B cell (primary cell): ENCODE measurements at regions not wholly inside any gene's neighbourhood (a gene's known extent, or its start where the extent isn't known, plus 50 kb on each side); places are given as distances from the start of the nearest gene placed in this dataset.

Experiments used
- ATAC-seq: fragments of 200-7000 bp; cut with Tn5 transposase; one replicate; pipeline ENCODE4 v1.10.0; 2021; ENCODE audit warnings: low read depth, mild to moderate bottlenecking, moderate number of reproducible peaks, moderate library complexity
- CTCF ChIA-PET: fragments of 350-600 bp; sonication (Branson Sonifier 250); formaldehyde crosslinking; loops from one replicate; lab custom pipeline; 2021; ENCODE audit warnings: antibody characterized with exemption, inconsistent platforms; lab: Charles Lee
- POLR2A ChIA-PET: fragments of 350-600 bp; sonication (Branson Sonifier 250); formaldehyde crosslinking; loops from one replicate; lab custom pipeline; 2021; ENCODE audit warnings: antibody characterized with exemption; lab: Charles Lee
- DNase-seq: peaks from one replicate; pipeline ENCODE4 v3.0.0; 2013
- H2AFZ ChIP-seq: 2 replicates; pipeline ENCODE4 v1.6.1; 2012; ENCODE audit warnings: mild to moderate bottlenecking, low read depth, low read length; ENCODE audit not compliant: insufficient read depth, poor library complexity, severe bottlenecking
- H3K27ac ChIP-seq, 2 donors: 1 replicate in 1 of 2; 2 replicates in 1 of 2; pipeline ENCODE4 v1.5.1; 2012 to 2013; ENCODE audit warnings: low read length in 2 of 2, mild to moderate bottlenecking in 2 of 2, moderate library complexity in 1 of 2
- H3K27me3 ChIP-seq, 4 experiments: fragments of 200-600 bp in 1 of 4; sonication (generic) in 1 of 4; replicated peaks in 1 of 4; 1 replicate in 2 of 4; 2 replicates in 2 of 4; pipeline versions ENCODE4 v1.6.1 to v1.7.0; 2013 to 2016; ENCODE audit warnings: low read length in 3 of 4, mild to moderate bottlenecking in 2 of 4, mixed read lengths in 1 of 4, moderate library complexity in 1 of 4; ENCODE audit not compliant: insufficient read depth in 4 of 4, control insufficient read depth in 3 of 4; ENCODE audit errors: control extremely low read depth in 1 of 4
- H3K36me3 ChIP-seq, 2 experiments: replicated peaks in 1 of 2; 1 replicate in 1 of 2; 2 replicates in 1 of 2; pipeline versions ENCODE4 v1.6.1 to v1.7.1; 2013; ENCODE audit warnings: low read length in 1 of 2; ENCODE audit not compliant: insufficient read depth in 2 of 2, control insufficient read depth in 1 of 2; ENCODE audit errors: control extremely low read depth in 1 of 2, extremely low read depth in 1 of 2
- H3K4me1 ChIP-seq, 2 donors: fragments of 200-600 bp in 1 of 2; sonication (generic) in 1 of 2; 1 replicate in 1 of 2; 2 replicates in 1 of 2; pipeline versions ENCODE4 v1.5.1 to v1.6.1; 2013 to 2017; ENCODE audit warnings: low read length in 2 of 2; ENCODE audit not compliant: control insufficient read depth in 2 of 2, insufficient read depth in 2 of 2
- H3K4me2 ChIP-seq: replicated peaks from 2 replicates; pipeline ENCODE3; 2012; ENCODE audit warnings: mild to moderate bottlenecking, low read depth, low read length; ENCODE audit not compliant: poor library complexity, severe bottlenecking
- H3K4me3 ChIP-seq, 5 experiments: fragments of 200-600 bp in 1 of 5; sonication (generic) in 1 of 5; 1 replicate in 3 of 5; 2 replicates in 2 of 5; pipeline versions ENCODE4 v1.5.1 to v1.7.0; 2011 to 2016; ENCODE audit warnings: low read length in 4 of 5, mild to moderate bottlenecking in 4 of 5, low read depth in 2 of 5, control low read depth in 1 of 5, moderate library complexity in 1 of 5; ENCODE audit not compliant: insufficient read depth in 1 of 5; ENCODE audit errors: control extremely low read depth in 1 of 5, extremely low read depth in 1 of 5
- H3K79me2 ChIP-seq: fragments of 200-600 bp; sonication (generic); one replicate; pipeline ENCODE4 v1.6.0; 2016; ENCODE audit warnings: low read length; ENCODE audit not compliant: control insufficient read depth, insufficient read depth
- H3K9ac ChIP-seq: fragments of 200-600 bp; sonication (generic); 2 replicates; pipeline ENCODE4 v1.6.1; 2017; ENCODE audit warnings: mild to moderate bottlenecking, low read length, moderate library complexity
- H3K9me3 ChIP-seq, 3 donors: one replicate each; pipeline versions ENCODE4 v1.6.1 to v1.7.1; 2013; ENCODE audit warnings: low read length in 2 of 3; ENCODE audit not compliant: control insufficient read depth in 2 of 3, insufficient read depth in 1 of 3; ENCODE audit errors: control extremely low read depth in 1 of 3
- H4K20me1 ChIP-seq: 2 replicates; pipeline ENCODE4 v1.6.0; 2012; ENCODE audit warnings: mild to moderate bottlenecking, low read length; ENCODE audit not compliant: insufficient read depth, control insufficient read depth, poor library complexity, severe bottlenecking
- H3K27ac Mint-ChIP-seq: one replicate; pipeline ENCODE4 v1.8.0; 2021; ENCODE audit warnings: mixed read lengths
- H3K27me3 Mint-ChIP-seq: one replicate; pipeline ENCODE4 v1.8.0; 2021; ENCODE audit warnings: mixed read lengths
- H3K4me1 Mint-ChIP-seq: one replicate; pipeline ENCODE4 v1.8.0; 2021; ENCODE audit warnings: mixed read lengths
- H3K4me3 Mint-ChIP-seq: one replicate; pipeline ENCODE4 v1.8.0; 2021; ENCODE audit warnings: mixed read lengths
- H3K9me3 Mint-ChIP-seq: one replicate; pipeline ENCODE4 v1.8.0; 2022; ENCODE audit warnings: mixed read lengths; ENCODE audit not compliant: insufficient read depth
- EZH2 ChIP-seq: IDR thresholded peaks from 2 replicates; pipeline ENCODE4 v1.6.1; 2012; ENCODE audit warnings: borderline replicate concordance, low read depth, mild to moderate bottlenecking, moderate library complexity, low read length; ENCODE audit not compliant: insufficient read depth, poor library complexity, severe bottlenecking
- WGBS: methylation state at CpG from one replicate; pipeline ENCODE4 v1.1.5; 2013; ENCODE audit warnings: missing lambda C conversion rate; ENCODE audit not compliant: insufficient coverage; 5-methylcytosine and 5-hydroxymethylcytosine counted together
- intact Hi-C: fragments of 100-400 bp; cut with micrococcal nuclease; formaldehyde crosslinking; loops from one replicate; pipeline ENCODE4 v1.10.0; 2022
- TF ChIP-seq, protein P1 (sequence below): fragments of 200-600 bp; IDR thresholded peaks from one replicate; pipeline ENCODE4 v1.8.0; 2022; ENCODE audit warnings: antibody characterized with exemption, mild to moderate bottlenecking

DNA sequence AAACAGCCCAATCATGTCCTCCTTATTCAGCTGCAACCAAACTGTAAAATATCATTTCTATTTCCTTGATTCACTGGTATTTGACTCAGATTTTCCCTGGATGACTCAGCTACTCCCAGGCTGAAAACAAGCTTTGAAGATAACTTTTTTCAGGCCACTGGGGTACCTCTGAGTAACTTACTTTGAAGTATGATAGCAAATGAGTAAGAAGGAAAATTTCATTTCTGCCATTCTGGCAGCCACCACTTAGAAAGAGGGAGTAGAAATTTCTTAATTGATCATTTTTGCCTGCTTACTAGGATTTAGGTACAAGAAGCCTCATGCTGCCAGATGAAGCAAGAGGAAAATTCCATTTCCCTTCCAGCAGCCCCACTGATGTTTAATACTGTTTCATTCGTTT lies 247.4 kb downstream of the PRELID2 start:
- no peak overlapping the region for H3K4me3 Mint-ChIP-seq
- H3K4me3 ChIP-seq = no peak overlapping the region
- no peaks in the 10 kb centered on the region for H3K27me3 Mint-ChIP-seq
- intact Hi-C loops = no loop called here
- POLR2A ChIA-PET = no interaction called here
- ATAC-seq (no peak), DNase-seq (no peak)
- H4K20me1 ChIP-seq = no peaks in the 10 kb centered on the region
- H3K9me3 ChIP-seq = no peaks in the 10 kb centered on the region
- TF ChIP-seq, protein P1, sequence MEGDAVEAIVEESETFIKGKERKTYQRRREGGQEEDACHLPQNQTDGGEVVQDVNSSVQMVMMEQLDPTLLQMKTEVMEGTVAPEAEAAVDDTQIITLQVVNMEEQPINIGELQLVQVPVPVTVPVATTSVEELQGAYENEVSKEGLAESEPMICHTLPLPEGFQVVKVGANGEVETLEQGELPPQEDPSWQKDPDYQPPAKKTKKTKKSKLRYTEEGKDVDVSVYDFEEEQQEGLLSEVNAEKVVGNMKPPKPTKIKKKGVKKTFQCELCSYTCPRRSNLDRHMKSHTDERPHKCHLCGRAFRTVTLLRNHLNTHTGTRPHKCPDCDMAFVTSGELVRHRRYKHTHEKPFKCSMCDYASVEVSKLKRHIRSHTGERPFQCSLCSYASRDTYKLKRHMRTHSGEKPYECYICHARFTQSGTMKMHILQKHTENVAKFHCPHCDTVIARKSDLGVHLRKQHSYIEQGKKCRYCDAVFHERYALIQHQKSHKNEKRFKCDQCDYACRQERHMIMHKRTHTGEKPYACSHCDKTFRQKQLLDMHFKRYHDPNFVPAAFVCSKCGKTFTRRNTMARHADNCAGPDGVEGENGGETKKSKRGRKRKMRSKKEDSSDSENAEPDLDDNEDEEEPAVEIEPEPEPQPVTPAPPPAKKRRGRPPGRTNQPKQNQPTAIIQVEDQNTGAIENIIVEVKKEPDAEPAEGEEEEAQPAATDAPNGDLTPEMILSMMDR = no peak
- TF ChIP-seq EZH2 = no peak
- no peak overlapping the region for H2AFZ ChIP-seq
- no peaks in the 10 kb centered on the region for H3K9me3 Mint-ChIP-seq
- H3K27me3 ChIP-seq = no peaks in the 10 kb centered on the region
- CTCF ChIA-PET = no interaction called here
- no peak overlapping the region for H3K27ac Mint-ChIP-seq
- H3K27ac ChIP-seq = no peak overlapping the region
- WGBS = no CpG with 5 or more reads among the region's 1 CpG
- no peaks in the 10 kb centered on the region for H3K79me2 ChIP-seq
- H3K9ac ChIP-seq = no peak overlapping the region
- H3K4me1 Mint-ChIP-seq = no peaks in the 10 kb centered on the region
- no peak overlapping the region for H3K4me2 ChIP-seq
- H3K36me3 ChIP-seq = no peaks in the 10 kb centered on the region
- H3K4me1 ChIP-seq = no peaks in the 10 kb centered on the region

DNA sequence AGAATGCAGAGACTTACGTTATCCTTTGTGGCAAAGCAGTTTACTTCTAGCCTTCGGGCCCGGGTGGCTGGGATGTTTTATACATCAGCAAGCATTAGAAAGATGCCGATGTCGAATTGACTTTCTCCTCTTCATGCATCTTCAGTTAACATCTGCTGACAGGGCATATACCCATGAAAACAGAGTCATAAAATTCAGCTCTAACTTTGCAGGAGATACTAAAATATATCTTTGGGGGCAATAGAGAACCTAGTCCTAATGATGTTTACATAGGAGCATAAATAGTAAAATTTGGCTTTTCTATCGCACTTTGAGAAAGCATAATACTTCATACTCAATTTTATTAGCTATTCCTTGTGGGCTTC lies 247.9 kb downstream of the PRELID2 start:
- H3K9ac ChIP-seq = no peak overlapping the region
- no peak overlapping the region for H2AFZ ChIP-seq
- intact Hi-C loops = no loop called here
- no peak overlapping the region for H3K4me3 ChIP-seq
- no peak overlapping the region for H3K4me3 Mint-ChIP-seq
- no peaks in the 10 kb centered on the region for H4K20me1 ChIP-seq
- no peaks in the 10 kb centered on the region for H3K27me3 Mint-ChIP-seq
- no peaks in the 10 kb centered on the region for H3K4me1 Mint-ChIP-seq
- CTCF ChIA-PET = no interaction called here
- no peak for TF ChIP-seq EZH2
- TF ChIP-seq, protein P1 = no peak
- H3K79me2 ChIP-seq = no peaks in the 10 kb centered on the region
- H3K9me3 Mint-ChIP-seq = no peaks in the 10 kb centered on the region
- no peak overlapping the region for H3K4me2 ChIP-seq
- H3K9me3 ChIP-seq = no peaks in the 10 kb centered on the region
- ATAC-seq = no peak
- no peak overlapping the region for H3K27ac Mint-ChIP-seq
- H3K27ac ChIP-seq = no peak overlapping the region
- DNase-seq = no peak
- no peaks in the 10 kb centered on the region for H3K27me3 ChIP-seq
- no peaks in the 10 kb centered on the region for H3K4me1 ChIP-seq
- WGBS = 100% methylated on average over 3 of the region's 6 CpGs
- POLR2A ChIA-PET = no interaction called here
- no peaks in the 10 kb centered on the region for H3K36me3 ChIP-seq
